PC-3 (cell line): ENCODE measurements at regions not wholly inside any gene's neighbourhood (a gene's known extent, or its start where the extent isn't known, plus 50 kb on each side); places are given as distances from the start of the nearest gene placed in this dataset.
A peak's percentile ranks its signal among the peaks of the same experiment; 100 is the strongest.
"Not testable (repeated sequence)": the region's sequence is repeated elsewhere in the genome, so short reads cannot be mapped to it uniquely, and the experiment has no call there.

ENCODE experiments used
- ATAC-seq: fragments of 200-7000 bp; cut with Tn5 transposase; 2 replicates; pipeline ENCODE4 v1.9.1; 2020; ENCODE audit warnings: mild to moderate bottlenecking, moderate library complexity
- BruUV-seq: library from RNA; stranded (reverse); fragments of 400-500 nt; replicated peaks from 2 replicates; lab custom pipeline; 2021; lab: Mats Ljungman, UMichigan
- CTCF ChIA-PET: fragments of 300-600 bp; sonication (Branson Sonifier 250); formaldehyde crosslinking; loops from one replicate; lab custom pipeline; 2022; ENCODE audit warnings: antibody characterized with exemption; lab: Charles Lee
- POLR2A ChIA-PET: fragments of 300-600 bp; sonication (Branson Sonifier 250); formaldehyde crosslinking; loops from one replicate; lab custom pipeline; 2022; ENCODE audit warnings: antibody characterized with exemption; ENCODE audit not compliant: unreplicated experiment; lab: Charles Lee
- DNase-seq: peaks from one replicate; pipeline ENCODE4 v3.0.0-alpha.2; 2015
- H2AFZ ChIP-seq: fragments of 300-600 bp; sonication (generic); 2 replicates; pipeline ENCODE4 v1.6.0; 2016; ENCODE audit warnings: antibody characterized with exemption, low read length
- H3F3A ChIP-seq: fragments of 300-600 bp; sonication (generic); one replicate; pipeline ENCODE4 v1.6.0; 2017; ENCODE audit warnings: antibody characterized with exemption, low read length, control low read depth, mild to moderate bottlenecking; ENCODE audit not compliant: unreplicated experiment
- H3K27ac ChIP-seq: fragments of 300-600 bp; sonication (generic); 2 replicates; pipeline ENCODE4 v1.5.1; 2016; ENCODE audit warnings: mild to moderate bottlenecking, low read length
- H3K27me3 ChIP-seq: fragments of 300-600 bp; sonication (generic); 2 replicates; pipeline ENCODE4 v1.6.1; 2016; ENCODE audit warnings: low read length, mixed read lengths
- H3K36me3 ChIP-seq: fragments of 300-600 bp; sonication (generic); 2 replicates; pipeline ENCODE4 v1.6.1; 2016; ENCODE audit warnings: low read depth, mixed run types, low read length, mixed read lengths
- H3K4me1 ChIP-seq: fragments of 300-600 bp; sonication (generic); 2 replicates; pipeline ENCODE4 v1.5.1; 2016; ENCODE audit warnings: low read length; ENCODE audit not compliant: insufficient read depth
- H3K4me2 ChIP-seq: fragments of 300-600 bp; sonication (generic); 2 replicates; pipeline ENCODE4 v1.6.0; 2016; ENCODE audit warnings: low read length
- H3K4me3 ChIP-seq: fragments of 300-600 bp; sonication (generic); 2 replicates; pipeline ENCODE4 v1.5.1; 2016; ENCODE audit warnings: mild to moderate bottlenecking, low read length, mixed read lengths
- H3K79me2 ChIP-seq: fragments of 300-600 bp; sonication (generic); 2 replicates; pipeline ENCODE4 v1.6.1; 2017; ENCODE audit warnings: low read length, mixed read lengths
- H3K9ac ChIP-seq: fragments of 300-600 bp; sonication (generic); 2 replicates; pipeline ENCODE4 v1.6.0; 2016; ENCODE audit warnings: mild to moderate bottlenecking, low read length
- H3K9me2 ChIP-seq: fragments of 300-600 bp; sonication (generic); replicated peaks from 2 replicates; pipeline ENCODE4 v1.6.1; 2016; ENCODE audit warnings: mixed run types, low read length, mixed read lengths
- H3K9me3 ChIP-seq: fragments of 300-600 bp; sonication (generic); 2 replicates; pipeline ENCODE4 v1.6.1; 2016; ENCODE audit warnings: low read length, mixed read lengths
- H4K20me1 ChIP-seq: fragments of 300-600 bp; sonication (generic); 2 replicates; pipeline ENCODE4 v1.6.1; 2016; ENCODE audit warnings: low read length, mixed read lengths
- CTCF ChIP-seq: fragments of 300-600 bp; sonication (generic); conservative IDR thresholded peaks from 2 replicates; pipeline ENCODE4 v1.5.1; 2017; ENCODE audit warnings: antibody characterized with exemption, low read depth, mild to moderate bottlenecking, low read length
- EZH2 ChIP-seq: fragments of 300-600 bp; sonication (generic); IDR thresholded peaks from one replicate; pipeline ENCODE4 v1.6.1; 2017; ENCODE audit warnings: antibody characterized with exemption, mild to moderate bottlenecking, low read length; ENCODE audit not compliant: unreplicated experiment
- EZH2phosphoT487 ChIP-seq: fragments of 300-600 bp; sonication (generic); IDR thresholded peaks from 2 replicates; pipeline ENCODE4 v1.6.1; 2018; ENCODE audit warnings: mild to moderate bottlenecking, antibody characterized with exemption, low read length, borderline replicate concordance
- intact Hi-C: fragments of 100-400 bp; cut with micrococcal nuclease; formaldehyde crosslinking; loops from 2 replicates; pipeline ENCODE4 v1.9.0; 2023

- TF ChIP-seq EZH2: no peak
- no peak for TF ChIP-seq CTCF
- no peak for TF ChIP-seq EZH2phosphoT487
- ATAC-seq (no peak), DNase-seq (no peak)
- Histone ChIP-seq H3K9me3 (no peaks in the 10 kb centered on the region), H3K4me2 (no peak overlapping the region), H3K79me2 (no peaks in the 10 kb centered on the region), H3K27ac (no peak overlapping the region), H3K9ac (no peak overlapping the region), H2AFZ (no peak overlapping the region), H3K36me3 (no peaks in the 10 kb centered on the region), H3F3A (no peaks in the 10 kb centered on the region), H3K4me3 (no peak overlapping the region), H4K20me1 (no peaks in the 10 kb centered on the region), H3K9me2 (no peaks in the 10 kb centered on the region), H3K4me1 (no peaks in the 10 kb centered on the region), H3K27me3 (no peaks in the 10 kb centered on the region)
- intact Hi-C loops: no loop called here
- ChIA-PET POLR2A (no interaction called here), CTCF (no interaction called here)
- no TSS peak for BruUV-seq
Observed at GRCh38 chr10:57038531-57038930, 677.5 kb upstream of the ZWINT start.

GRCh38 chr10:57035310-57035709 lies 674.3 kb upstream of the ZWINT start:
- no peak overlapping the region for H3K9ac ChIP-seq
- H3K9me3 ChIP-seq: peaks cover 10% of the 10 kb centered on the region
- CTCF ChIA-PET: no interaction called here
- no peaks in the 10 kb centered on the region for H3F3A ChIP-seq
- no TSS peak for BruUV-seq
- H3K4me1 ChIP-seq: no peaks in the 10 kb centered on the region
- no peak overlapping the region for H3K4me3 ChIP-seq
- H4K20me1 ChIP-seq: no peaks in the 10 kb centered on the region
- ATAC-seq: peak; percentile 73
- no peak overlapping the region for H2AFZ ChIP-seq
- no peak overlapping the region for H3K4me2 ChIP-seq
- no peaks in the 10 kb centered on the region for H3K27me3 ChIP-seq
- H3K9me2 ChIP-seq: no peaks in the 10 kb centered on the region
- POLR2A ChIA-PET: no interaction called here
- H3K27ac ChIP-seq: no peak overlapping the region
- TF ChIP-seq EZH2phosphoT487: no peak
- TF ChIP-seq CTCF: no peak
- no peak for TF ChIP-seq EZH2
- no peak for DNase-seq
- intact Hi-C loops: no loop called here
- no peaks in the 10 kb centered on the region for H3K36me3 ChIP-seq
- H3K79me2 ChIP-seq: no peaks in the 10 kb centered on the region

- H3K4me2 ChIP-seq, CTCF ChIA-PET, H3K79me2 ChIP-seq, H3K27ac ChIP-seq, H3K27me3 ChIP-seq, H3K36me3 ChIP-seq, POLR2A ChIA-PET, BruUV-seq, ATAC-seq, H4K20me1 ChIP-seq, H3K9ac ChIP-seq, H3F3A ChIP-seq, H3K4me3 ChIP-seq, H2AFZ ChIP-seq, H3K9me2 ChIP-seq, intact Hi-C loops, DNase-seq, H3K4me1 ChIP-seq: not testable (repeated sequence)
- peaks cover 18% of the 10 kb centered on the region for H3K9me3 ChIP-seq
Observed at GRCh38 chr10:57032301-57032700, 671.2 kb upstream of the ZWINT start.
